Posterior cingulate gyrus (tissue), 11 donors: ENCODE measurements at regions not wholly inside any gene's neighbourhood (a gene's known extent, or its start where the extent isn't known, plus 50 kb on each side); places are given as distances from the start of the nearest gene placed in this dataset.

ENCODE experiments used
- DNase-seq, 10 donors: peaks; one replicate each; pipeline versions ENCODE4 v3.0.0 to v3.0.0-alpha.2; 2020 to 2021; ENCODE audit warnings: mixed read lengths in 3 of 10
- intact Hi-C: fragments of 100-400 bp; cut with DNase I; formaldehyde crosslinking; loops from one replicate; pipeline ENCODE4 v1.15.1; 2023

DNA sequence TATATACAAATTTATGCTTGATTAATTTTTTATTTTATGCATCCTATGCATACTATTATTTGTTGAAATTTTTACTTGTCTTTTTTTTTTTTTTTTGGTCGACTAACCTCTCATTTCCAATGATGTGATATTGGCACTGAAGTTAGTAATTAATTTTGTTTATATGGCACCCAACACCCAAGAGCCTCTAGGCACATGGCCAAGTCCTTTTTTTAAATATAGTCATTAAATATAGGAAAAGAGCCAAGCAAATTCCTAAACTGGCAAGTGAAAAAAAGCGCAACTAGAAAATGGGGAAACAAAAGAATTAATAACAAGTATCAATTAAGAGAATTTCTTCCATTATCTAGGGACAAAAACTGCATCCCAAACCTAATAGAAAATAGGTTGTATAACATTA, 85.5 kb upstream of the HS3ST5 start:
- intact Hi-C loops: no loop called here
- DNase-seq: no peak

DNA sequence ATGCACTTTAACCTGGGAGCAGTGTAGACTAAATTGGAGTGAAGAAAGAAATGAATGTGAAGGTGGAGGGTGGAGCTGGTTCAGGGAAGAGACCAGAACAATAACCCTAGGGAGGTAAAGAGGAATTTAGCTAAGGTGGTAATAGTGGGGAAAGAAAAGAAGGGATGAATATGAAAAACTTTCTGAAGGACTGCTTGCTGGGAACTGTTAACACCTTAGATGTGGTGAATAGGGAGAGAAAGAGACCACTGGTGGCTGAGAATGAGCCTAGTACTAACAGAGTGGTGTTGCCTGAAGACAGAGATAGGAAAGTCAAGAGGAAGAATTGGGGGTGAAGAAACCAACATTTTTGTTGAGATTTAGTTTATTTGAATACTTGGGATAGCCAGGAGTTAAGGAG, 78.4 kb upstream of the HS3ST5 start:
- DNase-seq: no peak
- intact Hi-C loops: no loop called here

DNA sequence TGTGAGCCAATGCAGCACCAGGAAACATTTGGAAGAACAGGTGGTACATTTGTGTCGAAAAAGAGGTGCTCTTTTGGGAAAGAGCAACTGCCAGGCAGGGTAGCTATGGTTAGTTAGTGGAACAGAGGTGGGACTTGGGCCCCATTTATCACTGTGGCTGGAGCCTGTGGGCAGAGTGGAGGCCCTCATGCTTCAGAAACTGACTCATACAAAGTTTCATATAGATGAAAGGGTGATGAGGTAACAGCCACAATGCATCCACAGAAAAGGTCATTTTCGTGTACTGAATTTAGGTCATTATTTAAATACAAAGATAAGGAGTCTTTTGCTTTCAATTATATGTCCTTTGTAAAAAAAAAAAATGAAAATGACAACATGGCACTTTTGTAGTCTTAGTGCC, 76.4 kb upstream of the HS3ST5 start:
- no peak for DNase-seq
- intact Hi-C loops: no loop called here

DNA sequence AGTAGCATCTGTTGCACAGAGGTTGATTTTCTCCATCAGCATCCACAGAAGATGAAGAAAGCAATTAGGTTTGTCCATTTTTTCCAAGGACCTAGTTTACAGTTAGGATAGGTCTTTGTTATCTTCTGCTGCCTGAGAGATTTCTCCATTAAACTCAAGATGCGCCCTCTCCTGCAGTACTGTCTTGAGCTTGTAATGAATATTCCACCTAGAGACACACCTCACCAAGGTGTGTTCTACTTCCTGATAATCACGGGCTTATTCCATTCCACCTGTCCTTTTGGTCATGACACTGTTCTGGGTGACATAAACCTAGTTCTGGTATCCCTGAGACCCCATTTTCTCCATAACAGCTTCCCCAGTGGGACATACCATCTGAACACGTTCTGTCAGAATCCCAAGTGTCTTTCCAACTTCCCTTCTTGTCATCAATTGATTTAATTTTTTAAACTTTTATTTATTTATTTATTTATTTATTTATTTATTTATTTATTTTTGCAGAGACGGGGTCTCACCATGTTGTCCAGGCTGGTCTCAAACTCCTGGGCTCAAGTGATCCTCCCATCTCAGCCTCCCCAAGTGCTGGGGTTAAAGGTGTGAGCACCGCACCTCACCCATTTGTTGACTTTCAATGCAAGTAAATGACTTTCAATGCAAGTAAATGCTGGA, 75.6 kb upstream of the HS3ST5 start:
- intact Hi-C loops: no loop called here
- DNase-seq: no peak

DNA sequence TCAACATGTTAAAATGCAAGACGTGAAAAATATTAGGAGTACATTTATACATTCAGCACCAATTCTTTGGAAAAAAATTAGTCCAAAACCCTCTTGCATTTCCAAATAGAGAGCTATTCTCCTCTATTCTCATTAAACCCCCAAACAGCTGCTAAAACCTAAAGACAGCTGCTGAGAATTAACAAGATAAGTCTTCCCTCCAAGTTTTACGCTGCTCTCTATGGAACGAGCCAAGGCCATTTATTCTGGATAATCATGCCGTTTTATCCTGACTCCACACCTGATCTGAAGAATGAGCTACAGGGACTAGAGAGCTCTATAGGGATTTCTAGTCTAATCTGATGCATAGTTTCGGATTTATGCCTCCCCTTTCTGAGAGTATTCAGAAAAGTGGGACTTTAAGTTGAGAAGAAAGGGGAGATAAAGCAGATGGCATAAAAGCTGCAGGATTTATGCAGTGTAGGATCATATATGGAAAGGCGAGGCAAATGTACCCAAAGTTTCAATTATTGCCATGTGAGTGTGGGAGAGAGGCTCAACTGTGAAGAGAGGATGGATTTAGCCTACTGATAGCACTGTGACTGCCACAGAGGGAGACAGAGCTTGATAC, 64.7 kb upstream of the HS3ST5 start:
- DNase-seq: no peak
- intact Hi-C loops: no loop called here

DNA sequence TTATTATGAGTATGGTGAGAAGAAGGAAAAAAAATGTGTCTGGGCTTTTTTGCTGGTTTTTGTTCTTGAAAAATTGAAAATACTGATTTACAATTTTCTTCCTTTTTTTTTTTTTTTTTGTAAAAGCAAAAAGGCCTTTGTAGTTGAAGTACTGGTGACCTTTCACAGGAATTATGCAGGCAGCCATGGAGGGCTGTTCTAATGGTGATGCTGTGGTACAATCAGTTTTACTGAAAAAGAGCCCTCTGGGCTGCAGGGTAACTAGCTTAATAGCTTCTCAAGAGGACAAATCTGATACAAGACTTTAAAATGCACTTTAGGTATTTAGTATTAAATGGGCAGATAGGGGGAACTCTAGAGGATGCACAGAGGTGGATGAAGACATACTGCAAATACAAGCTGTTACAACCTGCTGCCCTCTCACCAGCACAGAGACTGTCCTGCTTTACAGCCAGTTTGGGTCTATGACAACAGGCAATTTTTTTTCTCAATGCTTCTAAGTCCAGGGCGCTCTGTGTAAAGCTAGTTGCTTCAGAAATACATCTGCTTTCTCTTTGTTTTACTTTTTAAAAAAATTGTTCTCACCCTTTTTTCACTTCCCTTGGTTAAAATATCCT, 61.6 kb upstream of the HS3ST5 start:
- intact Hi-C loops: no loop called here
- no peak for DNase-seq

DNA sequence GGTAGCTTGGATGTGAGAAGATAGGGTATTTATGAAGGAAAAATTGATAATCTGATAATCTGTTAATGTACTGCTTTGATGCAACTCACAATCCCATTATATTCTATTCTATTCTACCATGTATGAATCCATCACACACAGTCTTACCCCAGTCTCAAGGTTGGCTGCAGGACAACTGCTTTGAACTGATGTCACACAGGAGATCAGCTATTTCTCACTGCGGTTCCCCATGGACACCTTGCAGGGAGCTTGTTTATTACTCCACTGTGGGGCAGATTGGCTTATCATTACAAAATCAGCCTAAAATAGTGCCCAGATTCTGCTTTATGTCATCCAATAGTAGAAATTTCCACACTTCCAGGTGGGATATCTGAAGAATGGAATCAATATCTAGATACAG, 61.0 kb upstream of the HS3ST5 start:
- intact Hi-C loops: no loop called here
- DNase-seq: no peak

DNA sequence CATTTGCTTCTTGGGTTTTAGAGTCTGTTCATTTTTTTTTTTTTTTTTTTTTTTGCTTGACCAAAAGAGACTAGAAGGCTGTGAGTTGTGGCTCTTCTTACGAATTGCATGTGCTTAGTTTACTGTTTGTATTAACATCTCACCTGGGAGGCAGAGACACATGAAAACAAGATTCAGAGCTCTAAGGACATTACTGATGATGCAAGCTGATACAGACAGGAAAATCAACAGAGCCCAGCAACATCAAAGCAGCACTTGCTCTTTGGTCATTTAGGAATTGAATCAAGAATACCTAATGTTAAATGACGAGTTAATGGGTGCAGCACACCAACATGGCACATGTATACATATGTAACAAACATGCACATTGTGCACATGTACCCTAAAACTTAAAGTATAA, 55.7 kb upstream of the HS3ST5 start:
- intact Hi-C loops: no loop called here
- DNase-seq: no peak
